Occipital lobe (tissue), 1 donor: ENCODE measurements at regions not wholly inside any gene's neighbourhood (a gene's known extent, or its start where the extent isn't known, plus 50 kb on each side); places are given as distances from the start of the nearest gene placed in this dataset.
"Not testable (repeated sequence)": the region's sequence is repeated elsewhere in the genome, so short reads cannot be mapped to it uniquely, and the experiment has no call there.

Source experiments
- DNase-seq: peaks from one replicate; lab custom pipeline; 2025; lab: John Stamatoyannopoulos, UW

- no peak for DNase-seq
These were observed 1054.4 kb upstream of the SPRY2 start for GRCh38 chr13:81395368-81395767.

- DNase-seq, result no peak
These were observed 1053.7 kb upstream of the SPRY2 start for GRCh38 chr13:81394640-81395039.

- no peak for DNase-seq
These were observed 1052.8 kb upstream of the SPRY2 start for GRCh38 chr13:81393721-81394120.

- DNase-seq, result no peak
These were observed 1052.2 kb upstream of the SPRY2 start for GRCh38 chr13:81393110-81393509.

- no peak for DNase-seq
These were observed 1047.5 kb upstream of the SPRY2 start for GRCh38 chr13:81388400-81388799.

- DNase-seq, result no peak
These were observed 1042.5 kb upstream of the SPRY2 start for GRCh38 chr13:81383444-81383843.

- DNase-seq, result no peak
These were observed 1041.3 kb upstream of the SPRY2 start for GRCh38 chr13:81382246-81382645.

- DNase-seq, result no peak
These were observed 1040.6 kb upstream of the SPRY2 start for GRCh38 chr13:81381560-81381959.

GRCh38 chr13:81379183-81379582, 1038.3 kb upstream of the SPRY2 start:
- no peak for DNase-seq

- DNase-seq, result no peak
These were observed 1037.0 kb upstream of the SPRY2 start for GRCh38 chr13:81377921-81378320.

- no peak for DNase-seq
These were observed 1034.8 kb upstream of the SPRY2 start for GRCh38 chr13:81375709-81376108.

GRCh38 chr13:81362711-81363110, 1021.8 kb upstream of the SPRY2 start:
- not testable (repeated sequence) for DNase-seq

GRCh38 chr13:81350056-81350455, 1009.1 kb upstream of the SPRY2 start:
- no peak for DNase-seq

- not testable (repeated sequence) for DNase-seq
These were observed 999.5 kb upstream of the SPRY2 start for GRCh38 chr13:81340118-81341069.

GRCh38 chr13:81339666-81340065, 998.7 kb upstream of the SPRY2 start:
- not testable (repeated sequence) for DNase-seq

GRCh38 chr13:81334481-81334880, 993.6 kb upstream of the SPRY2 start:
- no peak for DNase-seq

GRCh38 chr13:81326913-81327312, 986.0 kb upstream of the SPRY2 start:
- DNase-seq, result no peak

GRCh38 chr13:81320516-81320915, 979.6 kb upstream of the SPRY2 start:
- no peak for DNase-seq

- DNase-seq, result no peak
These were observed 978.4 kb upstream of the SPRY2 start for GRCh38 chr13:81319351-81319750.

GRCh38 chr13:81318231-81319019, 977.5 kb upstream of the SPRY2 start:
- no peak for DNase-seq

GRCh38 chr13:81314461-81314860, 973.5 kb upstream of the SPRY2 start:
- DNase-seq, result no peak

GRCh38 chr13:81305928-81306327, 965.0 kb upstream of the SPRY2 start:
- DNase-seq, result no peak
